A673 (cell line): ENCODE measurements at regions not wholly inside any gene's neighbourhood (a gene's known extent, or its start where the extent isn't known, plus 50 kb on each side); places are given as distances from the start of the nearest gene placed in this dataset.

Experiments used
- CTCF ChIP-seq: fragments of 300-800, 200-600 bp; sonication (generic); conservative IDR thresholded peaks from 2 replicates; pipeline ENCODE4 v1.5.1; 2017; ENCODE audit warnings: low read depth, mild to moderate bottlenecking, antibody characterized with exemption, low read length, moderate library complexity, mixed read lengths
- EZH2 ChIP-seq: fragments of 200-600 bp; sonication (generic); IDR thresholded peaks from 2 replicates; pipeline ENCODE4 v1.6.1; 2017; ENCODE audit warnings: borderline replicate concordance, low read depth, mild to moderate bottlenecking, mixed read lengths, antibody characterized with exemption, low read length; ENCODE audit not compliant: poor library complexity, severe bottlenecking

GRCh38 chr12:125245581-125246557 lies 180.6 kb downstream of the AACS start:
- TF ChIP-seq EZH2 (no peak), CTCF (no peak)
